ENCODE measurements at regions not wholly inside any gene's neighbourhood (a gene's known extent, or its start where the extent isn't known, plus 50 kb on each side); places are given as distances from the start of the nearest gene placed in this dataset.
"Not testable (repeated sequence)": the region's sequence is repeated elsewhere in the genome, so short reads cannot be mapped to it uniquely, and the experiment has no call there.

DNA sequence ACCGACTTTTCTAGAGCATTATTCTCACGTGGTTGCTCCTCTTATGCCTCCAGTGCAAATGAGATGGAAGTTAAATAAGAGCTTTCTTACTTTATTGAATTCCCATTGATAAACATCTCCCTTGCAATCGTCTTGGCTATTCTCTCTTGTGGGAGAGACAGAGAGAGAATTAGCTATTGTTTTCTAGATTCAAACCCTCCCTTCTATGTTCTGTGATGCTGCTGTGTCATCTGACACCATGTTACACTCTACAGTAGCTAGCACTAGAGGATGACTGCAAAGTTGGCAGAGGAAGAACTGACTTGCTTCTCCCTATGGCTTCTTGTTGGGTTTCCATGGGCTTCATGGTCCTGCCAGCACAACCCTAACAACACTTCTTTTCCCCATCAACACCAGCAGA is 134.6 kb upstream of the RANBP3L start:
- no peak for DNase-seq

GRCh38 chr5:36438765-36439561 is 137.3 kb upstream of the RANBP3L start:
- no peak for DNase-seq

GRCh38 chr5:36440300-36440699 is 138.6 kb upstream of the RANBP3L start:
- no peak for DNase-seq

GRCh38 chr5:36441280-36441679 is 139.6 kb upstream of the RANBP3L start:
- no peak for DNase-seq

- DNase-seq = no peak
These were observed 140.7 kb upstream of the RANBP3L start for GRCh38 chr5:36442352-36442751.

DNA sequence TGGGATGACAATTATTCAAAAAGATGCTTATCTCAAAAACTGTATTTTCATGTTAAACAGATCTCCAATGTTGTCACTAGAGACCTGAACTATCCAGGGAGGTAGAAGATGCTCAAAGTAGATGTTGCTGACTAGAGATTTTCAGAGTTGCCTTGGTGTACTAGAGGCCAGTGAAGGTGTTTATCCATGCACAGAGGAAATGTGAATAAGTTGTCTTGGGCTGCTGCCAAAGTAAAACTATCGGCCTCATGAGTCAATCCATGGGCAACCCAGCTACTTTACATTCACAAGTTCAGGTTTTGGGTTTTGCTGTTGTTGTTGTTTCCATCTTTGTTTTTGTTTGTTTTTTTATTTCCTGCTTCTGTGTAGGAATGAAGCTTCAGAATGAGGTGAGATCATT is 141.1 kb upstream of the RANBP3L start:
- DNase-seq = no peak

DNA sequence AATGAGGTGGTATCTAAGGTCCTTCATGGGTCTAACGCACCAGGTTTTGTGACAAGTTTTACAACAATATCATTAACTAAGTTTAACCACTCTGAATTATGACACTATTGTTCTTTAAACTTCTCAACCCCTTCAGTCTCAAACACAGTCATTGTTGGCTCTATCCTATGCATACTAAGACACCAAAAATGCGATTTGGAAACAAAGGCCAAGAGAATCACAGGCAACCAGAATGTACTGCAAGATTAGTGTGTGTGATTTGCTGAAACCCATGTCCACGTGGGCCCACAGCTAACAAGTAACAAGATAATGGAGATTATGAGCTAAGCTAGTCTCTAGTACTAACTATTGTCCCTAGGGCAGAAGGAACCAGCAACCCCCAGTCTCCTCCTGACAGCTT is 142.2 kb upstream of the RANBP3L start:
- DNase-seq = no peak

DNA sequence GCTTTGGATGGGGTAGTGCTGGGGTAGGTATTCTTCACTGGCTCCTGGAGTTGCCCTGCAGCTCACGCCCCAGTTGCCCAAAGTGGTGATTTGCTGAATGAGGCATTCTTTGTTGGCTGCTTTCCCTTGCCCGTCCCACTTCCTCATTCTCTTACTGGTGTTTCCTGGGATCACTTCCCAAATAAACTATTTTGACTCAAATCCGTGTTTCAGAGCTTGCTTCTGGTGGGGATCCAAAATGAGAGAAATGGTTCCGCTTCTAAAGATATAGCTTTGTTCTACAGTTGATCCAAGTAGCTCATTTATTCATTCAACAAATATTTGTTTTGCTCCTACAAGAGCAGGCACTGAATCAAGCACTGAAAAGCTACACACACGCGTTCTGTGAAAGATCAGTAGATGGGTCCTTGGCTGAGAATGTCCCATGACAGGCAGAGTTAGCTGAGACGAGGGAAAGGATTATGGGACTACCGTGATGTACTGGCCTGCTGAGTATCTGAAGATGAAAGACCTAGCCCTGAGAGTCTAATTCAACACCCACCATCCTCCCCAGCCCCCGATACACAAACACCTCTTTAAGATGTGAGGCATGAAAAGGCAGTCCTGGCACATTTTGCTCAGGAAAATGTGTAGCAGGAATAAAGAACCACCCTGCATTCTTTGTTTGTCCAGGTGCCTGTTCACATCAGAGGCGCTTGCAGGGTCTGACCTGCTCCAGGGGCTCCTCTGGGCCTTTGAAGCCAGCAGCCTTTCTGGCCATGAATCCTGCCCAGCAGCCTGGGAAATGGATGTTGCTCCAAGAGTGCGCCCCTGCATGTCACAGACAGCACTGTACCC is 143.1 kb upstream of the RANBP3L start:
- no peak for DNase-seq

- DNase-seq = no peak
These were observed 146.1 kb upstream of the RANBP3L start for GRCh38 chr5:36447776-36448175.

- no peak for DNase-seq
These were observed 148.7 kb upstream of the RANBP3L start for GRCh38 chr5:36450229-36451014.

- DNase-seq = no peak
These were observed 150.8 kb upstream of the RANBP3L start for GRCh38 chr5:36452424-36453006.

DNA sequence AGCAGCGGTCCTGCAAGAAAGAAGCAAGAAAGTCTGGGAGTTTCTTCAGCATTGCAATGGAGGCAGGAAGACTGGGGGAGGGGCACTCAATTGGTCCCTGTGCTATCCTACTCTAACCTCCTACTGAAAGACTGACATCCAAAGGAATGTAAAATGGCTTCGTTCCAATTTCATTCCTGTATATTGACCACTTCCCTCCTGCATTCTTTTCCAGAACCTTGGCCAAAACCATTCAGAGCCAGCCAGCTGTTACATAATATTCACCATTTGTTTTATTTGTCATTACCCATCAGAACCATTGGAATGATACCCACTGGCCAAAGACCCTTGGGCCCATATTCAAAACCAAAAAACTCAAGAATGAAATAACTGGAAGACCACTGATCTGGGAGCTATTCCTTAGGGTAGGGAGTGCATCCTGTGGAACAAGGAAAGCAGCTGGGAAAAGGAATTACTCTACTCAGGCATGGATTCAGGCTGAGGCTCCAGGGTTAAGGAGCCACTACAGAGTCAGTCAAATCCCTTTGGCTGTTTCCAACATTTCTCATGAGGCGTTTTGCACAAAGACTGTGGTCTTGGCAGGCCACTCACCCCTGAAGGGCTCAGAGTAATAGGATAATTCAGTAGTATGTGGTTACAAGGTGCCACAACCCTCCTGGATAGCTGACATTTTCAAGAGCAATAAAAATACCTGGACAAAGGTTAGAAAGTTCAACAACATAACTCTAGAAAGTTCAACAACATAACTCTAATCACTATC is 148.7 kb upstream of the SLC1A3 start:
- DNase-seq = no peak

GRCh38 chr5:36458746-36459145 is 147.7 kb upstream of the SLC1A3 start:
- no peak for DNase-seq

DNA sequence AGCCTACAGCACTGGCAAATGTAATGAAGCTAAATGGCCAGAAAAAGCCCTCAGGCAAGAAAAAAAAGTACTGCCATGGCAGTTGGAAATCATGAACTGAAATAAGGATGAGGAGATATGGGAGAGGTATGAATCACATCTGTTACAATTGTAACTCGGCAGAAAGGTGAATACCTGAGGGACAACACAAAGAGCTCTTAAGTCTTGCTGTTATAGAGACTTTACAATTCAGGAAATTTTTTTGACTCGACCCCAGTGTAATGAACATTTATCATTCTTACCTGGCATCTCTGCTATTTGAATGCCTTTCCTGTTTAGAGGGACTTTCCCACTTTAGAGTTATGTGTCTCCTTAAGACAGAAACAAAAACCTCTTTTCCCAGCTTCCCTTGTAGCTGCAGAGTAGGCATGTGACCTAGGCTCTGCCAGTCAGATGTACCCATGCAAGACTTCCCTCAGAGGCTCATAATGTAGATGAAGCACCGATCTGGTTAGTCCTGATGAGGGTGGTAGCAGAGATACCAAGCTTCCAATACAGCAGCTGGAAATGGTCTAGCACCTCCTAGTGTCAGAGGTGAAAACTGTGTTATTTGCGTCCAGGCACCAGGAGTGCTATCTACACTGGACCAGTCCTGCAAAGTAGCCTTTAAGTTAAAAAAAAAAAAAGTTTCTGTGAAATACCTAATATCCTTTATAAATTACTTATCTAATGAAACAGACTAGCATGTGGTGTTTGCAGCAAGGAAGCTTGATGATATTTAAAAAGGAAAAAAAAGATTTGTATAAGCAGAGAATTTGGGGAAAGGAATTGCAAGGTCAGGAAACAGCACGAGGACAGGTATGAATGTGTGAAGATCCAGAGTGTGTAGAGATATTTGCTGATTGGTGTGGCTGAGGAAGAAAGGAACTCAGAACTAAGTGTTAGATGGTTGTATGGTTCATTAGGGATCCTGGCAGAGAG is 146.9 kb upstream of the SLC1A3 start:
- DNase-seq = no peak

GRCh38 chr5:36462295-36463021 is 143.9 kb upstream of the SLC1A3 start:
- DNase-seq = no peak

DNA sequence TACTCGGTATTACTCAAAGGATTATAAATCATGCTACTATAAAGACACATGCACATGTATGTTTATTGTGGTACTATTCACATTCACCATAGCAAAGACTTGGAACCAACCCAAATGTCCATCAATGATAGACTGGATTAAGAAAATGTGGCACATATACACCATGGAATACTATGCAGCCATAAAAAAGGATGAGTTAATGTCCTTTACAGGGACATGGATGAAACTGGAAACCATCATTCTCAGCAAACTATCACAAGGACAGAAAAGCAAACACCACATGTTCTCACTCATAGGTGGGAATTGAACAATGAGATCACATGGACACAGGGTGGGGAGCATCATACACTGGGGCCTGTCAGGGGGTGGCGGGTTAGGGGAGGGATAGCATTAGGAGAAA is 130.5 kb upstream of the SLC1A3 start:
- DNase-seq = not testable (repeated sequence)

DNA sequence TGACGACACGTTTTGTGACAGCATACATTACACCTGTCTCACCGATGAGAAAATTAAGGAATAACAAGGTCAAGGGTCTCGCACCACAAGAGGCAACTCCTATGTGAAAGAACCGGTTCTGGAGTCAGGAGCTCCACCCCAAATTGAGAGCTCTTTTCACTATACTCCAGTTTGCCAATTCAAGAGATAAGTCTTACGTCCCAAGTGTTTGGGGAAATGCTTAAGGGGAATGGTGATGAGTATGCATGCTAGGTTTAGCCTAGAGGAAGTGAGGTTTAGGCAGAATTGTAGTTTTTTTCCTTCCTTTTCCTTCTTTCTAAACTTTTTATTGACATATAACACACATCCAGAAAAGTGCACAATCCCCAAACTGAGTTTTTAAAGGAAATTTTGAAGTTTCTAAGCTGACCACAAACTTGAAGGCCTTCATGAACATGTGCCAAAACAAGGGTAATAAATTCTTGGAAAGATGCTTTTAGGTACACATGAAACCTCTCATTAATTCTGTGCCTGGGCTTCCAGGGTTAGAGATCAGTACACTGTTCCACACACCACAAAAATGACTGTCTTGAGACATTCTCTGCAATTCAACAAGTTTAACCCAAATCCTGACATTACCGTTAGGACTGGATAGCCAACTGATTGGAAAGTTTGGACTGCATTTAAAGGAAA is 127.6 kb upstream of the SLC1A3 start:
- no peak for DNase-seq

DNA sequence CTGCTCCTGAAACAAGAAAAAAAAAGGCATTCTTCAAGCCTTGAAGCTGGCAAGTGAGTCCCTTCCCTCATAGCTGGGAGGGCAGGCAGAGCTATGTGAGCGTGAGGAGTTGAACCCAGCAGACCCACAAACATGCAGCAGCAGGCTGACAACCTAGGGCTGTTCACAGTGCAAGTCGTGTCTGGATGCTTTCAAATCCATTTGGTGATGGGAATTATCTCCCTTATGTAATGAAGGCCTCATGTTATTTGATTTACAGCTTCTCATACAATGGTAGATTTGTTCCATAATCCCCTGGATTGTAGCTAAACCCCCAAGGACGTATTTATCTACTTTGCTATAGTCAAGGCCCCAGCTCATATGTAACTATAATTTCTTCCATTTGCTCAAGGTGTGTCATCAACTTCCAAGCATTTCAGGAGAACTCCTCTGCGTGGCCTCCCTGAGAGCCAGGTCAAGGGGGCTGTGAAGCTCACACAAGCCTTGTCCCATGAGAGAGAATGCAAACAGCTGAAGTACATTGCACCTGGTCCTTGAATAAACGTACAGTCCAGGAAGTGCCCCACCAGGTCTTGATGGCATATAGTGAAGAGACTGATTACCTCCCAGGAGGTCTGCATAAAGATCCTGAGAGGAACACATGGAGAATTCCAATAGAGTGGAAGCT is 124.8 kb upstream of the SLC1A3 start:
- DNase-seq = no peak

DNA sequence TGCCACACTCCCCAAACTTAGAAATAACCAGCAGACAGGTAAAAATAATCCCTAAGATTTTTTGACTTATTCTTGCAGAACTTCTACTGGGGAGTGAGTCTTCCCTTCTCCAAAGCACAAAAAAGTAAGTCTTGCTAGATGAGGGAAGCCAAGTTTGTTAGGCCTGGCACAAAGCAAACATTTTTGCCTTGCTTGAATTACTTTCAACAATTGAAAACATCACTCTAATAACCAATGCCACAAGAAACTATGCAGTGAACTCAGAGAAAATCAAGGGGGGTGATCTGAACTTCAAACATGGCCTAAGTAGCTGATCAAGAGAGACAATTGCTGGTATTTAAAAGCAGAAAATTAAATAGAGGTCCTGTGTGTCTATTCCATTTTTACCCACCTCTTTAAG is 123.6 kb upstream of the SLC1A3 start:
- DNase-seq = no peak

All from activated effector memory CD4-positive, alpha-beta T cell treated with anti-CD3 and anti-CD28 coated beads, Interleukin-2, amount 50 U/mL, for 16 hours (primary cell).